ENCODE measurements at regions not wholly inside any gene's neighbourhood (a gene's known extent, or its start where the extent isn't known, plus 50 kb on each side); places are given as distances from the start of the nearest gene placed in this dataset.

GRCh38 chr3:148101061-148101460, 596.6 kb upstream of the AGTR1 start:
- TF ChIP-seq CTCF (IDR thresholded peaks at IDR 0.05): no peak
- H3K4me1 ChIP-seq: no peaks in the 10 kb centered on the region
- H3K9ac ChIP-seq: no peak overlapping the region
- no peaks in the 10 kb centered on the region for H3K36me3 ChIP-seq (ENCODE audit: control insufficient read depth, insufficient read depth, low read length)
- H3K27me3 ChIP-seq (ENCODE audit: control insufficient read depth, insufficient read depth, low read length): no peaks in the 10 kb centered on the region
- H3K27ac ChIP-seq: no peak overlapping the region
- H3K4me3 ChIP-seq (ENCODE audit: low read depth, low read length): no peak overlapping the region
- H3K4me2 ChIP-seq (ENCODE audit: low read length): no peak overlapping the region
- H2AFZ ChIP-seq: no peak overlapping the region
- H3K9me3 ChIP-seq (ENCODE audit: control insufficient read depth, low read length): no peaks in the 10 kb centered on the region
- no peaks in the 10 kb centered on the region for H3K79me2 ChIP-seq

GRCh38 chr3:148102156-148102555, 595.5 kb upstream of the AGTR1 start:
- Histone ChIP-seq H3K79me2 (no peaks in the 10 kb centered on the region), H3K4me1 (no peaks in the 10 kb centered on the region), H3K9ac (no peak overlapping the region), H3K4me3 (ENCODE audit: low read depth, low read length) (no peak overlapping the region), H3K36me3 (ENCODE audit: control insufficient read depth, insufficient read depth, low read length) (no peaks in the 10 kb centered on the region), H2AFZ (no peak overlapping the region), H3K9me3 (ENCODE audit: control insufficient read depth, low read length) (no peaks in the 10 kb centered on the region), H3K27ac (no peak overlapping the region), H3K4me2 (ENCODE audit: low read length) (no peak overlapping the region), H3K27me3 (ENCODE audit: control insufficient read depth, insufficient read depth, low read length) (no peaks in the 10 kb centered on the region)
- TF ChIP-seq CTCF (IDR thresholded peaks at IDR 0.05): no peak

- Histone ChIP-seq H2AFZ (no peak overlapping the region), H3K9me3 (ENCODE audit: control insufficient read depth, low read length) (no peaks in the 10 kb centered on the region), H3K4me1 (no peaks in the 10 kb centered on the region), H3K4me2 (ENCODE audit: low read length) (no peak overlapping the region), H3K79me2 (no peaks in the 10 kb centered on the region), H3K27ac (no peak overlapping the region), H3K4me3 (ENCODE audit: low read depth, low read length) (no peak overlapping the region), H3K36me3 (ENCODE audit: control insufficient read depth, insufficient read depth, low read length) (no peaks in the 10 kb centered on the region), H3K9ac (no peak overlapping the region), H3K27me3 (ENCODE audit: control insufficient read depth, insufficient read depth, low read length) (no peaks in the 10 kb centered on the region)
- TF ChIP-seq CTCF (IDR thresholded peaks at IDR 0.05): no peak
Observed at GRCh38 chr3:148106062-148106461, 591.6 kb upstream of the AGTR1 start.

GRCh38 chr3:148126956-148127355, 570.7 kb upstream of the AGTR1 start:
- Histone ChIP-seq H3K36me3 (ENCODE audit: control insufficient read depth, insufficient read depth, low read length) (no peaks in the 10 kb centered on the region), H3K27ac (no peak overlapping the region), H3K4me3 (ENCODE audit: low read depth, low read length) (no peak overlapping the region), H3K27me3 (ENCODE audit: control insufficient read depth, insufficient read depth, low read length) (no peaks in the 10 kb centered on the region), H3K4me1 (no peaks in the 10 kb centered on the region), H3K9me3 (ENCODE audit: control insufficient read depth, low read length) (no peaks in the 10 kb centered on the region), H3K9ac (no peak overlapping the region), H2AFZ (no peak overlapping the region), H3K4me2 (ENCODE audit: low read length) (no peak overlapping the region), H3K79me2 (no peaks in the 10 kb centered on the region)
- no peak for TF ChIP-seq CTCF (IDR thresholded peaks at IDR 0.05)

DNA sequence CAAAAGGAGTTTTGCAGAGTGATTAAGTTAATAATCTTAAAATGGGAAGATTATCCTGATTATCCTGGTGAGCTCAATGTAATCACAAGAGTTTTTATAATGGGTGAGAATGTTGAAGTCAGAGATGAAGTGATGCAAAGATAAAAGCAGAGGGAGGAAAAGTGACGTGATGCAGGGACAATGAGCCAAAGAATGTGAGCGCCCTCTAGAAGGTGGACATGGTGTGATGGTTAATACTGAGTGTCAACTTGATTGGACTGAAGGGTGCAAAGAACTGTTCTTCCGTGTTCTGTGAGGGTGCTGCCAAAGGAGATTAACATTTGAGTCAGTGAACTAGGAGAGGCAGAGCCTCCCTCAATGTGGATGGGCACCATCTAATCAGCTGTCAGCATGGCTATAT, 569.6 kb upstream of the AGTR1 start:
- Histone ChIP-seq H3K4me2 (ENCODE audit: low read length) (no peak overlapping the region), H3K36me3 (ENCODE audit: control insufficient read depth, insufficient read depth, low read length) (no peaks in the 10 kb centered on the region), H3K9ac (no peak overlapping the region), H3K4me1 (no peaks in the 10 kb centered on the region), H3K27ac (no peak overlapping the region), H2AFZ (no peak overlapping the region), H3K79me2 (no peaks in the 10 kb centered on the region), H3K4me3 (ENCODE audit: low read depth, low read length) (no peak overlapping the region), H3K27me3 (ENCODE audit: control insufficient read depth, insufficient read depth, low read length) (no peaks in the 10 kb centered on the region), H3K9me3 (ENCODE audit: control insufficient read depth, low read length) (no peaks in the 10 kb centered on the region)
- no peak for TF ChIP-seq CTCF (IDR thresholded peaks at IDR 0.05)

Measured in parathyroid adenoma (tissue), 2 donors.